Kidney epithelial cell (primary cell): ENCODE measurements at regions not wholly inside any gene's neighbourhood (a gene's known extent, or its start where the extent isn't known, plus 50 kb on each side); places are given as distances from the start of the nearest gene placed in this dataset.

ENCODE experiments used
- DNase-seq: peaks from one replicate; pipeline ENCODE4 v3.0.0-alpha.2; 2010; ENCODE audit warnings: low read depth
- H3K27me3 ChIP-seq: 2 replicates; pipeline ENCODE4 v1.6.0; 2011; ENCODE audit warnings: low read length; ENCODE audit not compliant: control insufficient read depth, insufficient read depth
- H3K36me3 ChIP-seq: 2 replicates; pipeline ENCODE4 v1.5.1; 2011; ENCODE audit warnings: low read length; ENCODE audit not compliant: control insufficient read depth, insufficient read depth
- H3K4me3 ChIP-seq: 2 replicates; pipeline ENCODE4 v1.5.1; 2011; ENCODE audit warnings: low read depth, mild to moderate bottlenecking, control low read depth, low read length
- CTCF ChIP-seq: IDR thresholded peaks from 2 replicates; pipeline ENCODE4 v1.5.1; 2011; ENCODE audit warnings: mild to moderate bottlenecking, moderate library complexity, low read length, control low read depth, inconsistent platforms; ENCODE audit not compliant: insufficient read depth, poor library complexity, severe bottlenecking

DNA sequence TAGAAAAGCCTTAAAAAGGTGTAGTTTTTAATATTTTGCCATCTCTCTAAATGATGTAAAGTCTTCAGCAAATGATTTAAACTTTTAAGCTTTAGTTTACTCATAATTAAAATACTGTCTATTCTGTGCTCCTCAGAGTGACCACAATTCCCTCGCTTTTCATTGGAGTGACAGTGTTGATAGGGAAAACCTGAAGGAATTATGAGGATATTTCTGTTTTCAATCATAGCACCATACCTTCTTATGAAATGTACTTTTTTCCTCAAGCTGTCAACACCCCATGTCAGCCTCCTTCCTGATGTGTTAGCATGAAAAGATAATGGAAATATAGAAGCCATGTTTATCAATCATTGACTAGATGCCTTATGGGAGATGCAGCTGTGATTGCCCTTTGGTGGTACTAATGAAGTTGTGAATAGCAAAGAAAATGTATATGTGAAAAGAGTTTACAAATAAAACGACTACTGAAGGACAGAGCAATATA lies 145.4 kb upstream of the EYS start:
- TF ChIP-seq CTCF, result no peak
- DNase-seq, result no peak
- H3K27me3 ChIP-seq, result no peaks in the 10 kb centered on the region
- no peaks in the 10 kb centered on the region for H3K36me3 ChIP-seq
- no peak overlapping the region for H3K4me3 ChIP-seq

DNA sequence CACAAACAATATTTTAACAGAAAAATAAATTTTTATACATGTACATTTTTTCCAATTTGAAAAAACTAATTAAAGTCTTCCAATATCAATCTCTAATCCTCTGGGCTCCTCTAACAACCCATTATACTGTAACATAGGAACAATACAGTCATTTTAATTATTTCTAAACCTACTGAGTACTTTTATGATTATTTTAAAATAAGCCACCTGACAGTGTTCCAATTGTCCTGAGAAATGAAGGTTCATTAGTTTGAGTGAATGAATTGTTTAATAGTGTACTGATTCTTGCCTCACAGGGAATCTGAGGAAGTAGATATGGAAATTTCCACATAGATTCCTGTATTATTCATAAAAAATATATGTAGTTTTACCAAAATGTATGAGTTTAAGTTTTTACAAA lies 123.1 kb upstream of the EYS start:
- Histone ChIP-seq H3K27me3 (no peaks in the 10 kb centered on the region), H3K36me3 (no peaks in the 10 kb centered on the region)
- no peak for TF ChIP-seq CTCF

DNA sequence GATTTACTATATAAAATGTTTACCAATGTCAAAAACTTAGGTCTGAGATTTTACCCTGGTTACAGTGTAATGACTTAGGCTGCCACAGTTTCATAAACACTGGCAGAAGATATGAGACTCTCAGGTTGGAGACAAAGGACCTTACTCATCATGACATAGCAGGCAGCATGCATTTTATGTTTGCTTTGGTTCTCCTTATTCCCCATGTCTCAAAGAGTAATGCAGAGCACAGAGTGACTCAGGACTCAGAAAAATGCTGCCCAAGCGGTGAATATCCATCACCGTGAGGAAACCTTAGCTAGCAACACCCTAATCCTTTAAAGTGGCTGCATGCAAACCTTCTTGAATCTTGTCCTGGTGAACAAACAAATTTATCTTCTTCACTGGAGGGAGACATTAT lies 112.1 kb upstream of the EYS start:
- Histone ChIP-seq H3K36me3 (no peaks in the 10 kb centered on the region), H3K4me3 (no peak overlapping the region), H3K27me3 (no peaks in the 10 kb centered on the region)
- no peak for TF ChIP-seq CTCF
- no peak for DNase-seq

More for the DNA sequence above, 123.1 kb upstream of the EYS start:
- DNase-seq, result no peak
- H3K4me3 ChIP-seq, result no peak overlapping the region

DNA sequence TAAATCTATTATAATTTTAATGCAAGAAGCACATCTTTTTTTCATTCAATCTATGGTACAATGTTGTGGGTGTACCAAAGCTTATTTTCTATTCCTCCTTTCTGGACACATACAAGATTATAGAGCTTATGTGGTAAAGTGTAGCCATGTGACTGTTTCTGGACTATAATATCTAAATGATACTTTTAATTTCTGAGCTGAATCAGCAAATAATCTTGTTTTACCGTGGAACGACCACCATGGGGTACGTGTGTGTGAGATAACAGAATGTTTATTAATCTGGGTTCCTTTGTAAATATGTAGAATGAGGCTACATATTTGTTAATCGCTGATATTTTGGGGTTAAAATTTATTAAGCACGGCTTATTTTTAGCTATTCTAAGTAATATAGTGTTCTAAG lies 111.5 kb upstream of the EYS start:
- no peaks in the 10 kb centered on the region for H3K36me3 ChIP-seq
- TF ChIP-seq CTCF, result no peak
- DNase-seq, result no peak

GRCh38 chr6:65816991-65817390 lies 110.0 kb upstream of the EYS start:
- no peak for TF ChIP-seq CTCF
- Histone ChIP-seq H3K36me3 (no peaks in the 10 kb centered on the region), H3K27me3 (no peaks in the 10 kb centered on the region), H3K4me3 (no peak overlapping the region)
- no peak for DNase-seq

More for the DNA sequence above, 111.5 kb upstream of the EYS start:
- Histone ChIP-seq H3K27me3 (no peaks in the 10 kb centered on the region), H3K4me3 (no peak overlapping the region)

GRCh38 chr6:65814071-65814470 lies 107.0 kb upstream of the EYS start:
- Histone ChIP-seq H3K4me3 (no peak overlapping the region), H3K36me3 (no peaks in the 10 kb centered on the region), H3K27me3 (no peaks in the 10 kb centered on the region)
- TF ChIP-seq CTCF, result no peak
- DNase-seq, result no peak
